Kasumi-1 (cell line): ENCODE measurements at regions not wholly inside any gene's neighbourhood (a gene's known extent, or its start where the extent isn't known, plus 50 kb on each side); places are given as distances from the start of the nearest gene placed in this dataset.

Source experiments
- DNase-seq, 2 experiments: peaks; one replicate each; lab custom pipeline; 2025; lab: John Stamatoyannopoulos, UW

- no peak for DNase-seq
Observed at GRCh38 chr5:118687661-118688621, 300.4 kb downstream of the DTWD2 start.

GRCh38 chr5:118687100-118687499 is 301.2 kb downstream of the DTWD2 start:
- no peak for DNase-seq

DNA sequence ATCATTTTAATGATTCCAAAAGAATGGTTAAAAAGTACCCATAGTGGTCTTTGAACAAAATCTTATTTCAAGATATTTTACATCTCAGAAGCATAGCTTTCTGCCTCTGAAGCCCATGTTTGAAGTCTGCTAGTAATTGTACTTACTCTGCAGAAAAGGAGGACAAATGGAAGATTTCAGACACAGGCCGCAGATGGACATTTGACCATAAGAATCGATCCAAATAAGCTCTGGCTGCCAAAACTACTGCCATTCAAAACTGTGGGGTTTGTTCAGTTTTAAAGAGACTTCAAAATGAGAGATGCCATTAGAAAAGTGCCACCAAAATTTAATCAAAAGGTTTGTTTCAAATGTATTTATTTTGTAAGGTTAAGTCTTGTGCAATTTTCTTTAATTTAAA is 306.7 kb downstream of the DTWD2 start:
- no peak for DNase-seq

DNA sequence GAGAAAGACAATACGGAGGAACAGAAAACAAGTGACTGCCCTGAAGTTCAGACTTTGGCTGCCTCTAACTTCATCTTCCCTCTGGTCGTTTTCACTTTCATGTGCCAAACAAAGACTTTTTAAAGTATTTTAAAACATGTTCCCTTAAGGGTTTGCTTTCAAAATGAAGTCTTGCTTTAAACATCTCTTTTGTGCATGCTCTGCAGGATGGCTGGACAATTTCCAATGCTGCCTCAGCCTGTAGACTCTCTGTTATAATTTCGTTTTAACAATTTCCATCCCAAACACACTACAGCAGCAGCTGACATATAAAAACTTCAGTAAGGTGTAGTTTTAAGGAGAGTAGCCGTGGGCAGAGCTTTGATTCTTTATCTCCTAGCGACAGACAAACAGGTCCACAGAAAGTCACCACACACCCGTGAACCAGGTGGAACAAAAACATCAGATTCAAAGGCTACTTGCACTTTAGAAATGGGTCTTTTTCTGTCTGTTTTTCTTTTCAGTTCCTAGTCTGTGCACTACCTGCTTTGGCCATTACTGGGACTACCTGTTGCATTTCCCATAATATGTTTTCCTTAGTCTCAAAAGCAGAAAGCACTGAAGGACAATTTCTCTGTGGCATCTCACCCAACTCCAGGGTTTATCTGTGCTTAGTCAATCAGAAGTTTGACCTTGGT is 308.9 kb downstream of the DTWD2 start:
- no peak for DNase-seq

- no peak for DNase-seq
Observed at GRCh38 chr5:118678746-118679145, 309.6 kb downstream of the DTWD2 start.

DNA sequence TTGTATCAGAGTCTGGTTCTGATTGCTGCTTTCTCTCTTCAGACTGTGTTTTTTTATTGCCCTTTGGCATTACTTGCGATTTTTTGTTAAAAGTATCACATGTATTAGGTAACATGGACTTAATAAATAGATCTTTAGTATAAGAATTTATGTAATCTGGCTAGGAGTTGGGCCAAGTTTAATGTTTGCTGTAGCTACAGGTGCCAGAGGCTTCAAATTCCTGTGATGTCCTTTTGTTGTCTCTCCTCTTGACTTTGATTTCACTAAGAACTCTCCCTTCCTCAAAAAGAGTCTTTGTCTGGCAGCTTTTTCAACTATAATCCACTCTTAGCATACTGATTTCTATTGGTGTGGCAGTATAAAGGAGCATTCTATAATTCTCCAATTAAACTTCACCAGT is 313.1 kb downstream of the DTWD2 start:
- DNase-seq, result no peak

- no peak for DNase-seq
Observed at GRCh38 chr5:118657576-118657975, 330.8 kb downstream of the DTWD2 start.

GRCh38 chr5:118653872-118654271 is 334.5 kb downstream of the DTWD2 start:
- no peak for DNase-seq

GRCh38 chr5:118653183-118653582 is 335.2 kb downstream of the DTWD2 start:
- no peak for DNase-seq

DNA sequence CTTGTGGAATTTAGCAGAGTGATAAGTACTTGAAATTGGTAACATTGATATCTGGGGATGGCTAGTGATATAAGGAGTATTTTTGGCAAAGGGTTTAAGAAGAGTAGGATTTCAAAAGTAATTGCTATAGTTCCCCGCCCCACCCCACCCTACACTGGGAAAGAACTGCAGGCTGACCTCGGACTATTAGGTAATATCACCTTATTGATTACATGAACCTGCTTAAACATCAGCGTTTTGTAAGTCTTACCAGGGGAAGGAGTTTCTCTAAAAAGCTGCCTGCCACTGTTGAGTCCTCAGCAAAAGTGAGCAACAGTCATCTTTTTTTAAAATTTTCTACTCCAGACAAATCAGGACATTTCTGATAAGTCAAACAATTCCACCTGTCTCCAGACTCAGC is 337.3 kb downstream of the DTWD2 start:
- DNase-seq, result no peak

GRCh38 chr5:118647587-118647986 is 340.8 kb downstream of the DTWD2 start:
- no peak for DNase-seq

GRCh38 chr5:118646917-118647316 is 341.4 kb downstream of the DTWD2 start:
- no peak for DNase-seq

GRCh38 chr5:118637947-118638670 is 350.2 kb downstream of the DTWD2 start:
- no peak for DNase-seq

DNA sequence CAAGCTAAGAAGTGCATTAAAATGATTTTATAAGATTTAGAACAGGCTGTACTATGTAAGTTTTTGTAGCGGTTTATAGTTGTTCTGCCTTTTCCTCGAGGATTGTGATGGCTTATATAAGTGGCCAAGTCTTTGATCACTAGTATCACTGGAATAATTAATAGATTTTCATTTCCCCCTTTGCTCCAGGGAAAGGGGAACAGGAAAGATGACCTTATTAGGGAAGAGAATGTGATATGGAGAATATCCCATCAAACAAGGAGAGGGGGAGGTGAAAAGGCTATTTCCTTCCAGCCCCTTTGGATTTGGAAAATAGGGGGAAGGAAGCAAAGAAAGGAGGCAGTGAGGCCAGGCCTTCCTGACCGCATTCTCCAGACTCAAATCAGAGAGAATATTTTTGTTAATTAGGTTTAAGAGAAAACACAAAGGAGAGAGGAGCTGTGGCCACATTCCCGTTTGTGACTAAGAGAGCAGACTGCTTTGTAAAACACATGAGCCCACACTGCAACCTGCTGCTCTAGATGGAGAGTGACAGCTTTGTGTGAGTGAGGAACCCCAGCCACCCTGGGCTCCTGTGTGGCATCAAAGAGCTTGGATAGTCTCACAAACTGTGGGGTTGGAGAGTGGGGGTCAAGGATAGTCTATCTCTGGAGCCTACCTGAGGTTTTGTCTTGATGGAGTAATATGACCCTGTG is 359.5 kb downstream of the DTWD2 start:
- no peak for DNase-seq

- DNase-seq, result no peak
Observed at GRCh38 chr5:118620233-118620632, 368.1 kb downstream of the DTWD2 start.

DNA sequence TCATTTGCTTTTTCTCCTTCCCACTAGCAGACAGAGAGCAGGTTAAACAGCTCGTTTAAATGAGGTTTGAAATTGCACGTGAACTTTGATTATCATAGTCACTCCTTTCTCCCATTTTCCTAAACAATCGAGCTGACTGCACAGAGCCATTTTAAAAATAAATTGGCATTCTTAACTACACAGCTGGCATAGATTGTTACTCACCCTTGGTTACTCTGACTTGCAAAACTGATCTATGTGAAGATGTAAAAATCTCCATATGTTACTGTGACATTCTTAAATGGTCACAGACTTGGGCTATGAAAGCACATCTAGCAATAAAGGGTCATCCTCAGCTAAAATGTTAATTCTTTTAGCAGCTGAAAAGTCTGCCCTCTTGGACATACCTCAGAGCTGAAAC is 368.5 kb downstream of the DTWD2 start:
- no peak for DNase-seq

- DNase-seq, result no peak
Observed at GRCh38 chr5:118616281-118616680, 372.1 kb downstream of the DTWD2 start.

- no peak for DNase-seq
Observed at GRCh38 chr5:118614731-118615456, 373.5 kb downstream of the DTWD2 start.

DNA sequence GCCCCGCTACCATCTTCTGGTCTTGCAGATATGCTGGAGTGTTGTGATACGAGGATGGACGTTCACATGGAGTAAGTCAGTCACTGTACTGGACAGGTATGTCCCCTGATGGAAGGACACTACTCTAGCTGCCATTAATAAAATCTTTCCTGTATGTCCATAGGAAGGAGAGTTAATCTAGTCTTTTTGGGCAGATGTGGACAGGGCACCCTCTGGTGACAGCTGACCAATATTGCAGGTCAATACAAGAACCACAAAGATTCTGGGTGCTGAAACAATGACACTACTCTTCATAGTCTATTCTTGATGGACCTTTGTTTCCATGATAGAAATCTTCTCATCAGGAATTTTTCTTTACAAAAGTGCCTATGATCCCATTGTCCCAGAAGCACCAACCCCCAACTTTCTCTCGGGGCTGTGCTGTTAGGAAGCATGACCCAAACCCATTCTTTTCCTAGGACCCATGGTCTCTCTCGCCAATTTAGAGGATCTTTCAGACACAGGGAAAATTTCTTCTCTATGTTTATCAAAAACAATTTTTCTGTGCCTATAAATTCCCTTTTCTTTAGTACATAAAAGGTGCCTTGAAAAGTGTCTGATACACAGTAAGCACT is 376.9 kb downstream of the DTWD2 start:
- peak; percentile 53 to 72 for DNase-seq

GRCh38 chr5:118606940-118607339 is 381.4 kb downstream of the DTWD2 start:
- DNase-seq, result no peak

DNA sequence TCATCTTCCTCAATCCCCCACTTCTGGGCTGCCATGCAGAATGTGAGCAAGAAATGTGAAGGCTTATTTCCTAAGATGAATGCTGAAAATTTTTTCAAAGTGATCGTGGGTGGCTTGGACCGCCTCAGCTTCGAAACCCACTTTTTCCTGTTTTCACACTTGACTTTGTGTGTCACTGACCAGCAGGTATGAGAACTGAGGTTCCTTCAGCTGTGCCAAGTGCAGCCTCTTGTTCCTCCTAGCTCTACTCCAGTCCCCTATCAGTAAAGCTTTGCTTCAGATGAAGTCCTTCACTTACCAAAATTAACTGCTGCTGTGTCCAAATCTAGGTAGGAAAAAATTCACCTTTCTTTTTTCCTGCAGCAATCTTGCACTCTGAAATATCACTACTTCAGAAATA is 382.6 kb downstream of the DTWD2 start:
- no peak for DNase-seq
